Endodermal cell (in vitro differentiated cells): ENCODE measurements at regions not wholly inside any gene's neighbourhood (a gene's known extent, or its start where the extent isn't known, plus 50 kb on each side); places are given as distances from the start of the nearest gene placed in this dataset.

Experiments used
- DNase-seq: peaks from one replicate; pipeline ENCODE4 v3.0.0-alpha.2; 2017
- H3K27ac ChIP-seq: 2 replicates; pipeline ENCODE4 v1.5.1; 2013; ENCODE audit warnings: mild to moderate bottlenecking, low read depth, low read length, moderate library complexity
- H3K27me3 ChIP-seq: 2 replicates; pipeline ENCODE4 v1.6.1; 2013; ENCODE audit warnings: mild to moderate bottlenecking, low read length, moderate library complexity; ENCODE audit not compliant: insufficient read depth, control insufficient read depth, poor library complexity, severe bottlenecking
- H3K36me3 ChIP-seq: 2 replicates; pipeline ENCODE4 v1.7.0; 2013; ENCODE audit warnings: mild to moderate bottlenecking, low read length, moderate library complexity; ENCODE audit not compliant: control insufficient read depth, insufficient read depth
- H3K4me1 ChIP-seq: one replicate; pipeline ENCODE4 v1.7.0; 2013; ENCODE audit warnings: low read length; ENCODE audit not compliant: control insufficient read depth, insufficient read depth
- H3K4me3 ChIP-seq: 2 replicates; pipeline ENCODE4 v1.5.1; 2013; ENCODE audit warnings: mild to moderate bottlenecking, low read length, moderate library complexity
- H3K9ac ChIP-seq: 2 replicates; pipeline ENCODE4 v1.6.1; 2013; ENCODE audit warnings: mild to moderate bottlenecking, low read length, moderate library complexity; ENCODE audit not compliant: poor library complexity, severe bottlenecking; ENCODE audit errors: extremely low read depth
- H3K9me3 ChIP-seq: 2 replicates; pipeline ENCODE4 v1.6.1; 2013; ENCODE audit warnings: mild to moderate bottlenecking, low read length, moderate library complexity; ENCODE audit not compliant: control insufficient read depth
- H3K27ac Mint-ChIP-seq: 2 replicates; pipeline ENCODE4 v1.8.0; 2020; ENCODE audit warnings: mixed read lengths
- H3K27me3 Mint-ChIP-seq: 2 replicates; pipeline ENCODE4 v1.8.0; 2021; ENCODE audit warnings: mild to moderate bottlenecking, mixed read lengths; ENCODE audit not compliant: insufficient read depth
- H3K36me3 Mint-ChIP-seq: 2 replicates; pipeline ENCODE4 v1.8.0; 2020; ENCODE audit warnings: low read depth, mixed read lengths
- H3K4me1 Mint-ChIP-seq: 2 replicates; pipeline ENCODE4 v1.8.0; 2020; ENCODE audit warnings: mixed read lengths
- H3K4me3 Mint-ChIP-seq: 2 replicates; pipeline ENCODE4 v1.8.0; 2020; ENCODE audit warnings: mild to moderate bottlenecking, moderate library complexity, mixed read lengths
- H3K9me3 Mint-ChIP-seq: 2 replicates; pipeline ENCODE4 v1.8.0; 2020; ENCODE audit warnings: mild to moderate bottlenecking, mixed read lengths
- CTCF ChIP-seq: fragments of 200-600 bp; sonication (generic); conservative IDR thresholded peaks from 2 replicates; pipeline ENCODE4 v1.5.0; 2021; ENCODE audit warnings: antibody characterized with exemption, mild to moderate bottlenecking
- WGBS, 2 experiments: methylation state at CpG; one replicate each; pipeline versions ENCODE4 v1.1.5 to v1.1.7; 2013; ENCODE audit warnings: missing lambda C conversion rate in 2 of 2, mixed read lengths in 1 of 2; ENCODE audit not compliant: insufficient coverage in 1 of 2, insufficient read length in 1 of 2; 5-methylcytosine and 5-hydroxymethylcytosine counted together

DNA sequence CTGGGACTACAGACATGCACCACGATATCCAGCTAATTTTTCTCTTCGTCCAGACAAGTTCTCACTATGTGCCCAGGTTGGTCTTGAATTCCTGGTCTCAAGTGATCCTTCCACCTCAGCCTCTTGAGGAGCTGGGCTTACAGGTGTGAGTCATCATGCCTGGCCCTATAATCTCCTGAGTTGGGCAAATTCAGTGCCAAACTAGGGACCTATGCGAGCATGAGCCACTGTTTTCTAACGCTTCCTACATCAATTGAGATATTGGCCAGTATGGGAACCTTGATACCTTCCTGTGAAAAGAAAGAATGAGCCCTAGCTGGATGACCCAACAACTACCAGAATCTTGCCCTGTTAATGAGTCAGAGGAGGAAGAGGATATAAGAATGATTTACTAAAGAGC lies 585.2 kb downstream of the C12orf50 start:
- peaks cover 19% of the 10 kb centered on the region for H3K4me1 ChIP-seq
- no peak for TF ChIP-seq CTCF
- no peaks in the 10 kb centered on the region for H3K36me3 ChIP-seq
- WGBS, 2 experiments, result 77 to 94% methylated on average over 3 to 4 of the region's 4 CpGs
- Mint-ChIP-seq H3K27me3 (no peaks in the 10 kb centered on the region), H3K36me3 (no peaks in the 10 kb centered on the region), H3K4me3 (no peak overlapping the region), H3K4me1 (peaks cover 29% of the 10 kb centered on the region), H3K27ac (no peak overlapping the region), H3K9me3 (no peaks in the 10 kb centered on the region)
- H3K27me3 ChIP-seq, result no peaks in the 10 kb centered on the region
- DNase-seq, result no peak
- H3K9ac ChIP-seq, result no peak overlapping the region
- no peak overlapping the region for H3K27ac ChIP-seq
- H3K4me3 ChIP-seq, result no peak overlapping the region
- H3K9me3 ChIP-seq, result peaks cover under 1% of the 10 kb centered on the region

DNA sequence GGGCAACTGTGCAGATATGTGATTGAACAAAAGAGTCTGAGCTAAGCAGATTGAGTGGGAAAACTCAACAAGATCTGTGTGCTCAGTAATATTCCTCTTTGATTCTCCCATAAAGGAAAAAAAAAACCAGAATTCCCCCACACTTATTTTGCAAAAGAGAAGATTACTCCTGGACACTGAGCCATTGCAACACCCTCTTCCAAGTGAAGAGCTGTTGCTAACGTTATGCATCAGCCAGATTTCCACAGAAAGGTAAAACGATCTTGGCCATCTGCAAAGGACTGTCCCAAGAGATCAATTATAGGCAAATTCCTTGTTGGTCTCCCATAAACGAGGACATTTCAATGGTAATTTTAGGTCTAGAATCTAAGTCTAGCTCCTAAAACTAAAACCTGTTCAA lies 587.7 kb downstream of the C12orf50 start:
- Histone ChIP-seq H3K9me3 (no peaks in the 10 kb centered on the region), H3K4me3 (peak overlapping the region; percentile 36), H3K27ac (no peak overlapping the region), H3K27me3 (no peaks in the 10 kb centered on the region), H3K36me3 (no peaks in the 10 kb centered on the region), H3K4me1 (peaks cover 19% of the 10 kb centered on the region), H3K9ac (no peak overlapping the region)
- Mint-ChIP-seq H3K27me3 (no peaks in the 10 kb centered on the region), H3K4me1 (peaks cover 29% of the 10 kb centered on the region), H3K27ac (no peak overlapping the region), H3K36me3 (no peaks in the 10 kb centered on the region), H3K9me3 (no peaks in the 10 kb centered on the region), H3K4me3 (no peak overlapping the region)
- TF ChIP-seq CTCF, result no peak
- DNase-seq, result no peak
- WGBS, 2 experiments, result 76 to 85% methylated on average over 3 of the region's 3 CpGs

- Histone ChIP-seq H3K27me3 (no peaks in the 10 kb centered on the region), H3K4me3 (no peak overlapping the region), H3K36me3 (no peaks in the 10 kb centered on the region), H3K9ac (no peak overlapping the region), H3K9me3 (no peaks in the 10 kb centered on the region), H3K4me1 (peaks cover 19% of the 10 kb centered on the region), H3K27ac (no peak overlapping the region)
- TF ChIP-seq CTCF, result no peak
- H3K9me3 Mint-ChIP-seq, result no peaks in the 10 kb centered on the region
- no peaks in the 10 kb centered on the region for H3K27me3 Mint-ChIP-seq
- no peak overlapping the region for H3K4me3 Mint-ChIP-seq
- WGBS, 2 experiments, result 41% methylated on average over 2 of the region's 2 CpGs; no CpG with 5 or more reads in 1 of the 2 experiments
- DNase-seq, result peak; percentile 38
- H3K36me3 Mint-ChIP-seq, result no peaks in the 10 kb centered on the region
- no peak overlapping the region for H3K27ac Mint-ChIP-seq
- peaks cover 29% of the 10 kb centered on the region for H3K4me1 Mint-ChIP-seq
These were observed 589.0 kb downstream of the C12orf50 start for GRCh38 chr12:87439990-87440827.
